ENCODE measurements at regions not wholly inside any gene's neighbourhood (a gene's known extent, or its start where the extent isn't known, plus 50 kb on each side); places are given as distances from the start of the nearest gene placed in this dataset.
"Not testable (repeated sequence)": the region's sequence is repeated elsewhere in the genome, so short reads cannot be mapped to it uniquely, and the experiment has no call there.

GRCh38 chr11:112514011-112514740 lies 253.5 kb upstream of the PLET1 start:
- no peak for DNase-seq (ENCODE audit: low read depth)

- no peak for DNase-seq (ENCODE audit: low read depth)
Observed at GRCh38 chr11:112516261-112516660, 255.6 kb upstream of the PLET1 start.

GRCh38 chr11:112516755-112517154 lies 256.1 kb upstream of the PLET1 start:
- DNase-seq (ENCODE audit: low read depth) = no peak

DNA sequence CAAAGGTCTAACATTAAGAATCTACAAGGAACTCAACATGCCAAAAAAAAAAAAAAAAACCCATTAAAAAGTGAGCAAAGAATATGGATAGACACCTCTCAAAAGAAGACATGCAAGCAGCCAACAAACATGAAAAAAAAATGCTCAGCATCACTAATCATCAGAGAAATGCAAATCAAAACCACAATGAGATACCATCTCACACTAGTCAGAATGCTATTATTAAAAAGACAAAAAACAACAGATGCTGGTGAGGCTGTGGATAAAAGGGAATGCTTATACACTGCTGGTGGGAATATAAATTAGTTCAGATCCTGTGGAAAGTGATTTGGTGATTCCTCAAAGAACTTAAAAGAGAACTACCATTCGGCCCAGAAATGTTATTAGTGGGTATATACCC lies 257.7 kb upstream of the PLET1 start:
- no peak for DNase-seq (ENCODE audit: low read depth)

DNA sequence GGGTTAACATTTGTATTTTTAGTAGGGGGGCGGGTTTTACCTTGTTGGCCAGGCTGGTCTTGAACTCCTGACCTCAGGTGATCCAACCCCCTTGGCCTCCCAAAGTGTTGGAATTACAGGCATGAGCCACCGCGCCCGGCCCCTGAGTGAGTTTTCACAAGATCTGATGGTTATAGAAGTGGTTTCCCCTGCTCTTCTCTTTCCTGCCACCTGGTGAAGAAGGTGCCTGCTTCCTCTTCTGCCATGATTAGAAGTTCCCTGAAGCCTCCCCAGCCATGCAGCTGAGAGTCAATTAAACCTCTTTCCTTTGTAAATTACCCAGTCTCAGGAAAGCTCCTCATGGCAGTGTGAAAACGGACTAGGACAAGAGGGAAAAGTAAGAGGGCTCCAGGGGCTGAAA lies 259.1 kb upstream of the PLET1 start:
- DNase-seq (ENCODE audit: low read depth) = no peak

DNA sequence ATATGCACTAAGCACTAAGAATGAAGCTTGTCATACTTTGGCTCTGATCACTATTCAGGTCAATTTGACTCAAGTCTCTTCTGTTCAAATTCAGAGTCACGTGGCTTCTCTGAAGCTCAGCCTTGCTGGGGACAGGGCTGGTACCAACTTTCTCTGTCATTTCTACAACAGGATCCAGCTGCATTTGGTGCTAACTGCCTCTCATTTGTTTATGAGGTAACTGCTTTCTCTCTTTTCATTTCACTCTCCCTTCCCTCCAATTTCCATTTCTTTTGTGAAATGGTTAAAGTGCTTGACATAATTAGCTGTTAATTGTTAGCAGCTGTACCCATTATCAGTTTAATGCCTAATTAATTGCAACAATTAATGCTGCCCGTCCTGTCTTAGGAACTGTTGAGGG lies 259.7 kb upstream of the PLET1 start:
- DNase-seq (ENCODE audit: low read depth) = no peak

DNA sequence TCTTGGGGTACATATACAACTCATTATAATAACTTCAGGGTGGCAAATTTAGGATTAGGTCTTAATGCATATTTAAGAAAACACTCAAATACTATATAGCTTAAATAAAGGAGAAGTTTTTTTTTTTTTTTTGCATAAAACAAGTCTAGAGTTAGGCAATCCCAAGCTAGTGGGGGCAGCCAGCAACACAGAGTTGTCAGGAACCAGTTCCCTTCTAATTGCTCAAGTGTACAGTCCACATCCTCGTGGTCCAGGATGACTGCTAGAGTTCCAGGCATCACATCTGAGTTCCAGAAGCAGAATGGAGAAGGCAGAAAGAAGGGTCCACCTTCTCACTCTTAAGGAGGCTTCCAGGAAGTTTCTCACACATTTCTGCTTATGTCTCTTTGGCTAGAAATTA lies 261.9 kb upstream of the PLET1 start:
- no peak for DNase-seq (ENCODE audit: low read depth)

GRCh38 chr11:112523031-112523430 lies 262.4 kb upstream of the PLET1 start:
- DNase-seq (ENCODE audit: low read depth) = no peak

- no peak for DNase-seq (ENCODE audit: low read depth)
Observed at GRCh38 chr11:112523477-112523876, 262.8 kb upstream of the PLET1 start.

- DNase-seq (ENCODE audit: low read depth) = no peak
Observed at GRCh38 chr11:112523951-112524350, 263.3 kb upstream of the PLET1 start.

DNA sequence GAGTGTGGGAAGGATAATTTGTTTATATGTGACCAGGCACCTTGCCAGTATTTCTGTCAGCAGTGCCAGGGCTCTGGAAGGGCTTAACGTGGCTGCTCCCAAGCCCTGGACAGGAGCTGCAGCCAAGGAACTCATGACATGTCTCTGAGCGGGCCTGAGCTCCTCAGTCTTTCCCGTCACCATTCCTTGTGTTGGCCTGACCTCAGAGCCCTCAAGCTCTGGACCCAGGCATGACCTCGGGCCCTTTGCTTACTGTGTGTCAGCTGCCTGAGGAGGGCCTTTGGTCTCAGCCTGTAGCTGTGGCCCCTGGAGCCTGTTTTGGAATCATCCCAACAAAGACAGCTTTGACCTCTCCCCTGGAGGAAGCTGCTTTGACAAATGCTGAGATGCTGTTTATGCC lies 264.1 kb upstream of the PLET1 start:
- DNase-seq (ENCODE audit: low read depth) = no peak

DNA sequence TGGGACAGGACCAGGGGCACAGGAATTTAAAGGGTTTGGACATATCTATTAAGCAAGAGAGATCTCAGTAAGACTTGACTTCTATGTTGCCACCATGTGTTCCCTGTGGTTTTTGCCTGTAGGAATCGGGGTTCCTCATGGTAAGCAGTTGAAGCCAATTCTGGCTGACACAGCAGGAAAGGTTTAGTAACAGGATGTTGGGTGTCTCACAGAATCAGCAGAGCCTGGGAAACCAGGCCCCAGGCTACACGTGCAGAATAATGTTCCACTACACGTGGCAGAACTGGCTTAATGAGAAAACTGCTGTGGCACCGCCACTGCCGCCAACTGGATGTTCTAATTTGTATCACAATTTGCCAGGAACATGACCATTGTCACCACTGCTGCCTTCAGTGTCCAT lies 264.6 kb upstream of the PLET1 start:
- DNase-seq (ENCODE audit: low read depth) = no peak

GRCh38 chr11:112525844-112526590 lies 265.4 kb upstream of the PLET1 start:
- no peak for DNase-seq (ENCODE audit: low read depth)

- DNase-seq (ENCODE audit: low read depth) = no peak
Observed at GRCh38 chr11:112526699-112527416, 266.2 kb upstream of the PLET1 start.

DNA sequence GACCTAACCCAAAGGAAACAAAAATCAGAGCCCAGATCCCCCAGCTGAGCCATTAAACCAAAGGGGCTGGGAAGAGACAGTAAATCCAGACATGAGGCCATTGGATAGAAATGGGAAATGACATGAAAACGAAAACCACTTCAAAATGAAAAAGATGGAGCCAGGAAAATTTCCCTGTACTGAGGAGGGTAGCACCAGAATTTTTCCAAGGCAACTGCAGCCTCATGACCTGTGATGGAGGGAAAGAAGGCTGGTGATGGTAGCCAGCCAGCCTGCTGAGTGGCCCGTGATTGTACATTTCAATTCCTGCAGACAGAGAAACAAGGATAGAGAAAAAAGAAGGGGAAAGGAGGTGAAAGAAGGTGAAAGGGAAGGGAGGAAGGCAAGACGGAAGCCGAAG lies 268.4 kb upstream of the PLET1 start:
- no peak for DNase-seq (ENCODE audit: low read depth)

DNA sequence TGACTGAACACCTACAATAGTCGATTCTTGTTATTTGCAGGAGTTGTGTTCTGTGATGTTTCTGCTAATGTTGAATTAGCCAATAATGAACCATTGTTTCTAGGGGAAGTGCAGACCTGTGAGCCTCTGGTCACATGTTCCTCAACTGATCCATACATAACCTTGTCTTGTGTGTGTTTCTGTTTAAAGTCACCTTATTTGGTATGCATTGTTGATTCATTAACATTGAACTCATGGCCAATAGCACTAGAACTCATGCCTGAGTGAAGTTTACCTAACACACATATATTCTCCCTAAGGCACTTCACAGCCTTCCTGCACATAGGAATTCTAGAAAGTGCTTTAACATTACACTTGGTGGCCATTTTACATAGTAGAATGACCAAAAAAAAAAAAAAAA lies 271.8 kb upstream of the PLET1 start:
- DNase-seq (ENCODE audit: low read depth) = no peak

DNA sequence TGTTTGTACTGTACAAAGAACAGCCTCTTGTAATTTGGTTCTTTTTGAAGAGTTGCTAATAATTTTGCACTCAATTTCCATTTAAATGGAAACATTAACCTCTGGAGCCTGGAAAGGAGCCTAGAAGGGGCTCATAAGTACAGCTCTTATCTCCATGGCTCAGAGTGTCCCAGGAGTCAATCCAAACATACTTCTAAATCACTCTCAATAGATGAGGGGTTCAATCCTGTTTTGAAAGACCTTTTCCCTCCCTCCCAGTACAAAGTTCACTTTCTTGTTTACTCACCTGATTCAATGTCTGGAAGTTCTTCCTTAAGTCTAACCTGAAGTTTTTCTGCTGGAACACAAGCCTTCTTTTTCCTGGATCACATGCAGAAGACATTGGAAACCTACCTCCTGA lies 273.0 kb upstream of the PLET1 start:
- DNase-seq (ENCODE audit: low read depth) = no peak

DNA sequence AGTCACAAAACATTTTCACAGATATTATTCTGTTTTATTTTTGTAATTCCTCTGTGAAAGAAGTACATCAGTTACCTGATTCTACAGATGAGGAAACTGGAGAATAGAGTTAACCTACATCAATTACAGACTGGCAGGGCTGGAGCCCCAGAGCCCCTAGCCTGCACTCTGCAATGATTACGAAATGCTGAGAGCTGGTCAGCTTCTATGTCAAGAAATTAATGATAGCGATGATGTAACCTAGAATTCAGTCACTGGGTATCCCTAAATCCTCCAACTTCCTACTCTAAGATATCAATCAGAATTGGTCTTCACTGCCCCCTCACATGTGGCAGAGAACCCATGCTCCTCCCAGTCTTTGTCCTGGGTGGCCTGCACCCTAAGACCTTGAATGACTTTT lies 273.5 kb upstream of the PLET1 start:
- no peak for DNase-seq (ENCODE audit: low read depth)

DNA sequence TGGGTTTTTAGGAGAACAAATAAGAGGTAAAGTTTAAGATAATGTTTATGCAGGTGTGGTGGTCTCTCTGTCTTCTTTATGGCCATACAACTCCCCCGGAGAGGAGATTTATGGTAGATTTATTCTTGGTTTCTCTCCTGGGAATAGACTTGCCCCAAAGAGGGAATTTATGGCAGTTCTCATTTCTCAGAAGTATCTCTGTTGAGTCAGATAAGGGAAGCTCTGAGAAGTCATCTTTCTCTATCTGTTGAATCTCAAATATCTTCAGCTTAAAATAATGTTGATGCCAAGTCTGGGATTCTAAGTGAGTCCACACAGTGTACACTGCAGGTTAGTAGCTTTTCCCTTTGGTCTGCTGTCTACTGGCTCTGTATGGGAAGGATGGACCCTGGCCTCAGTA lies 276.4 kb upstream of the PLET1 start:
- no peak for DNase-seq (ENCODE audit: low read depth)

DNA sequence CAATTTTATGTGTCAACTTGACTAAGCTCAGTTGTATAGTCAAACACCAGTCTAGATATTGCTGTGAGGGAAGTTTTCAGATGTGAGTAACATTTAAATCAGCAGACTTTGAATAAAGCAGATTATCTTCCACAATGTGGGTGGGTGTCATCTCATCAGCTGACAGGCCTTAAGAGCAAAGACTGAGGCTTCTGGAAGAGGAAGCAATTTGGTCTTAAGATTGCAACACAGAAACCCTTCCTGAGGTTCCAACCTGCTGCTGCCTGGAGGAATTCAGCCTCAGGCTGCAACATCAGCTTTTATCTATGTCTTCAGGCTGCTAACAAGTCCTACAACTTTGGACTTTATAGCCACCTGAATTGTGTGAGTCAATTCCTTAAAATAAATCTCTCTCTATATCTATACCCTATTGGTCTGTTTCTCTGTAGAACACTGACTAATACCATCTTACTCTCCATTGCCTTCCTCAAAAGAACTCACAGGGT lies 277.2 kb upstream of the PLET1 start:
- DNase-seq (ENCODE audit: low read depth) = no peak

GRCh38 chr11:112538534-112539280 lies 278.0 kb upstream of the PLET1 start:
- no peak for DNase-seq (ENCODE audit: low read depth)

DNA sequence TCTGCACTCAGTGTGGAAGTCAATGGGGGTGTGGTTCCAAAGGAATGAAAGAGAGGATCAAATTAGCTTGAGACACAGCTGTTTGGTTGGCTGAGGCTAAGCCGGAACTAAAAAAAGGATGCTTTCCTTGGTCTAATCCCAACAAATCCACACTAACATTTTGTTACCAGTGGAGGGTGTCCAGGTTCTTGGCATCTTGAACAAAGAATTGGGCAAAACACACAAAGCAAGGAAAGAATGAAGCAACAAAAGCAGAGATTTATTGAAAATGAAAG lies 278.6 kb upstream of the PLET1 start:
- not testable (repeated sequence) for DNase-seq (ENCODE audit: low read depth)

GRCh38 chr11:112539741-112540140 lies 279.1 kb upstream of the PLET1 start:
- no peak for DNase-seq (ENCODE audit: low read depth)

Data from activated T-cell treated with anti-CD3 and anti-CD28 coated beads for 1 hour (primary cell).